NCI-H1436 treated with DMSO at 0.1 percent for 48 hours (cell line): ENCODE measurements at regions not wholly inside any gene's neighbourhood (a gene's known extent, or its start where the extent isn't known, plus 50 kb on each side); places are given as distances from the start of the nearest gene placed in this dataset.

Source experiments
- DNase-seq: peaks from one replicate; lab custom pipeline; 2025; lab: John Stamatoyannopoulos, UW

DNA sequence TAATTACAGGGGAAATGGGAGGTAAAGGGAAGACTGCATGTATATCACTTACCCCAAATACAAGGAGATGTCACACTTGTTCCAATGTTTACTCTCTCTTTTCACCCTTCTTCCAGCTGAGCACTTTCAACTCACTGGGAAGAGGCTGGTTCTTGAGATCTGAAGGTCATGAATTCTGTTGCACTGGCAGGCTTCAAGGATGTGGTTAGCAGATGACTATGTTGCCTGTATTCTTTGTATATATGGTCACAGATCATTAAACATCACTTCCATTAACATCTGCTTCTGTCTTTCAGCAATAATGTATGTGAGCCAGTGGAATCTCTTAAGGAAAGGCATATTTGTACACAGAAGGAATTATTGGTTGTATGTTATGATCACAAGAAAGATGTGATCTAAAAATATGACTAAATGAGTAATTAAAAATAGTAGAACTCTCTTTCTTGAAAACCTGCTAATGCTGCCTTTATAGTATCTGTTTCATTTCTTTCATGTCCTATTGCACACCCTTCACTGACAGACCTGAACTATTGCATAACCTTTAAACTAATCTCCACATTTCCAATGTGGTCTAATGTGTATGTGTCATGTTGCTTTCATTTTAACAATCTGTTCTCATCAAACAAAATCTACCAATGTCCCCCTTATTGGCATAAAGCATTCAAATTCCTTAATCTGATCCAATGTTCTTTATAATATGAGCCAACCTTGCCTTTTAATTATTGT lies 131.4 kb upstream of the EPHA7 start:
- no peak for DNase-seq

DNA sequence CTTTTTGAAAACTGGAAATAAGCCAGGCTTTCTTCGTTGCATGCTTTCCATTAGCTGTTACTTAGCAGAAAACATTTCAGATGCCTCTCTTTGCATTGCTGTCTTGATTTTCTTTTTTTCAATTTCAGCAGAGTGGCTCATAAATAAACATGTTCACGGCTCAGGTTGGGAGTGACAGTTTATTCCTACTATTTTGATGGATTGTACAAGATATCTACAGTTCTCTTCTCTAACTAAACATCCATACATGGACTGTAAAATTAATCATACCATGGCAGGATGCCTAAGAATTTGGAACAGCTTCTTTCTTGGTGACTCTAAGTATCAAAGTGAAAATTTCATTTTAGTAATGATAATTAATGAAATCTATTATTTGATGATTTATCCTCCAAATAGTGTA lies 130.5 kb upstream of the EPHA7 start:
- DNase-seq: no peak

DNA sequence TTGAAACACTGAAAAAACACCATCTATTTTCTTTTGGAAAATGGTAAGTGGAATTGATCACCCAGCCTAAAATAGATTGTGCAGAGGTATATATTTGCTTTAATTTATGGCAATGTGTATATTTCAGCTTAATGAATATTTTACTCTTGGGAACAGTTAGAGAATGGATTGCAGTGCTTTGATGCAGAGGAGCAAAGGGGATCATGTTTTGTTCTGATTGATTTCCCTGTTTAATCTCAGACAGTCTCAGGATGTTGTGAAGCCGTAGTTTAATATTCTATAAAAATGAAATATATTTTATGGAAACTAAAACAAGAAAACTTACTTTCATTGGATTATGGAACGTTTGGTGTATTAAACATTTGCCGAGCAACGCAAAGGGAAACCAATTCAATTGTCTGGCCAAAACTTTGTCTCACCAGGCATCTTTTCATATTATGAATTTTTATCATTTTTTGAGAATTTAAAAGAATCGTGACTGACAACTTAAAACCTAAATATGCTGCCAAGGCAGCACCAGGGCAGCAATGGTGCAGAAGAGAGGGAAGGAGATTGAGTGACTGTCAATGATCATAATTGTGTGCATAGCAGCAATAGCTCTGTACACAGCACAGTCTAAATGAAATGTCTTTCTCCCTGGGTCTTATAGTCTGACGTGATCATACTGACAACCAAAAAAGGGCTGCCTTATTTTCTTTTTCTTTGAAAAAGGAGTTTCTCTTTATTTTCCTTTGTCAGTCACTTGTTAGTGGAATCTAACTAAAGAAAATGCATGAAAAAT lies 105.5 kb upstream of the EPHA7 start:
- no peak for DNase-seq

DNA sequence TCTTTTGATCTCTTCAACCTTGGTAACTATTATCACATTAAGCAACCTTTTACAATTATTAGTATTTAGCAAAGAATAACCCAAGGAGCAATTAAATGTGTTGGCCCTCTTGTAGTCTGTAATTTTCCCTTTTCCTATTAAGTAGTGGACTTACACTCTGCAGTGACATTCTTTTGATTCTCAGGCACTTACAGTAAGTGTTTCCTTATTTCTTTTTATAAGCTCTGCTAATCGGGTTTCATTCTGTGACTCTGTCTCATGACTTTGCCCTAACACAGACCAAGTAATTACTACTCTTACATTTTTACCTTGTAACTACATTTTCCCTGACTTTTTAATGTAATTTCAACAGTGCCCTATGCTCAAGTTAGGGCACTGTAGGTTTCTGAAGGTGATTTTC lies 104.0 kb upstream of the EPHA7 start:
- DNase-seq: no peak

DNA sequence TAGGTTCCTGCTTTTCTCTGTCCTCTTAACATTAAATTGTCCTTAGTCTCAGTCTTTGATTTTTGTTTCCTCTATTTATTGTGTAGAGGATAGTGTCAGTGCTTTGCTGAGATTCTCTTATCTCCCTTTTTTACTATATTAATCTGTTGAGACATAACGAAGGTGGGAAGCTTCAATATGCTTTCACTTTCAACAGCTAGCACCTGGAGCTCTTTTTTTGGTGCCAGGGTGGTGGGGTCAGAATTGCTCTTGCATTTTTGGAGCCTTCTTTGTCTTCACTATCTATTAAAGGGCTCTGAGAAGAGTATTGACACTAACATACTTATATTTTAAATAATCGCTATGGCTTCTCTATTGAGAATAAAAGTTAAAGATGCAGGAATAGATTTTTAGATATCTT lies 97.1 kb upstream of the EPHA7 start:
- no peak for DNase-seq

DNA sequence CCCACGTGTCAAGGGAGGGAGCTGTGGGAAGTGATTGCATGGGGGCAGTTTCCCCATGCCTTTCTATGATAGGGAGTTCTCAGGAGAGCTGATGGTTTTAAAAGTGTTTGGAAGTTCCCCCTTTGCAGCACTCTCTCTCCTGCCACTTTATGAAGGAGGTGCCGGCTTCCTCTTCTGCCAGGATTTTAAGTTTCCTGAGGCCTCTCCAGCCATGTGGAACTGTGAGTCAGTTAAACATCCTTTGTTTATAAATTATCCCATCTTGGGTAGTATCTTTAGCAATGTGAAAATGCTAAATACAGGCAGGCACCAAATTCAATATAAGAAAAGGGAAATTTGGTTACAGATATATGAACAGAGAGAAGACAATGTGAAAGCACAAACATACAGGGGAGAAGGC lies 96.4 kb upstream of the EPHA7 start:
- no peak for DNase-seq

DNA sequence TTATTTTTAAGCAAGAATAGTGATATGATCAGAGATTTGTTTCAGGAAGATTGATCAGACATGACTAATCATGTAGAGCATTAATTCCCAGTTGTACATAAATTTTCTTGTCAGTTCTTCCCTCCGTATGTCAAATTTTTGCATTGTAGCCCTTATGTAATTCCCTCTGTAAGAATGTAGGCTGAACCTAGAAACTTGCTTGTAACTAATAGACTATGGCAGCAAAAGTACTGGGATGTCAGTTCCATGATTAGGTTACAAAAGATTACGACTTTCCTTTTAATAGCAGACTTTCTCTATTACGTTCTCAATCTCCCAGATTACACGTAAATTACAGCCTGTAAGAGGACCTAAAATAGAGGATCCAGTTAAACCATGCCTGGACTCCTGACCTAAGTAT lies 79.4 kb upstream of the EPHA7 start:
- no peak for DNase-seq

DNA sequence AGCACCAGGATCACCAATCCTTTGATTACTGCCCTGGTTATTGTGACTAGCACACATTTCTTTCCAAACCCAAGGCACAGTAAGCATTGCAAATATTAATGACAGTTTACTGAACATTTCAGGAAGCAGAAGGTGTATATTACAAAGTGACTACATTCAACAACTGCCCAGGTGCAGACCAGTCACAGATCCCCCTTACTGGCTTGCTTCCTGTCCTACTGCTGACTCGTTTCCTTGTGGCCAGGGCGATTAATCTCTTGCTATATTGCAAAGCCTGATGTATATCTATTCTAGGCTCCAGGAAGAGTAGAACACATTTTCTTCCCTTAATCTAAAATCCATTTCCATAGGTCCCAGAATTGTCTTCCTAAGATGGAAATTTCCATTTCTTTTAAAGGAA lies 77.2 kb upstream of the EPHA7 start:
- DNase-seq: no peak

DNA sequence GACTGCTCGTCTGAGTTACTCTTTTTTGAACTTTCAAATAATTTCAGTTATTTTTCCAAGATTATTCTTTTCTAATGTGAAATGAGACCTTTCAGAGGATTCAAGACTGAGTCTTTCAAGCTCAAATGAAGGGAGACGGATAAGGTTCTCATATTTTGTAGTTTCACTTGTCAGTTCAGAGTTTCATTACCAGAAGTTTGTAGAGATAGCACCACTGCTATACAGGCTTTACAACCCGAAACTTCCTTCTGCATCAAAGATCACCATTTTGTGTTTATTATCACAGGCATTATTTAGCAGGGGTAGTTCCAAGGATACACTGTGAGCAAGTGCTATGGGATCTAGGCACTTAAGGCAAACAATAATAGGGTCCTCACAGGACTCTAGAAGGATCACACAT lies 74.7 kb upstream of the EPHA7 start:
- DNase-seq: no peak

DNA sequence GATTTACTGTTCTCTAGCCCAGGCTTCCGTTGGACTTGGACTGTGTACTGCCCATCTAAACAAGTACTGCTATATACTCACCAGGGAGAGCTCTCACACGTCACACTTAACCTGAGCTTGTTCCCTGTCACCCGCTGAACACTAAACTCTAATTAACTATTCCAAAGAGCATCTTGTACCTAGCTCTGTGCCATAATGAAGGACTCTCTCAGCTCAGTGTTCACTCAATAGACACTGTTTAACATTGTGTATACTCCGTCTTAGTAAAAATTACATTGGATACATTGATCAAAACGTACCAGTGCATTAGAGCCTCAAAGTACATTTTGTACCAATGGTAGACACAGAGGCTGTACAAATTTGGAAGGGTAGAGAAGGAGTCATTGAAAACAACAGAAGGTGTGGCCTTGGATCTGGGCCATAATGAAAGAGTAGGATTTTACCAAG lies 55.4 kb upstream of the EPHA7 start:
- DNase-seq: no peak

DNA sequence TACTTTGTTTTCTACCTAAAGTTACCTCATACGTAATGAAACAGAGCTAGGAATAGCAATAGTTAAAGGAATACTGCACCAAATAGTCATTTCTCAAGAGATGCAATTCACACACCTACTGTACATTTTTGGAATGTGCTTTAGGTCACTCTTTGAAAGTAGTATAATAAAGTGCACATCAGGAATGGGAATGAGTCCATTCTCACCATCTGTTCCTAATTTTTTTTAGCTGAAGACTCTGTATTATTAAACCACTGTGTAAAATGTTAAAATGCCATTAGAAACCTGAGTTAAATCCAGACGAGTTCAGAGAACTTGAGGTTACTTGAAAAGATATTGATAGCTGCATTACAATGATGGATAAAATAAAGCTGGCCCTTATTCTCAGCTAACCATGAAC lies 51.9 kb upstream of the EPHA7 start:
- DNase-seq: no peak
